ENCODE measurements at regions not wholly inside any gene's neighbourhood (a gene's known extent, or its start where the extent isn't known, plus 50 kb on each side); places are given as distances from the start of the nearest gene placed in this dataset.

DNA sequence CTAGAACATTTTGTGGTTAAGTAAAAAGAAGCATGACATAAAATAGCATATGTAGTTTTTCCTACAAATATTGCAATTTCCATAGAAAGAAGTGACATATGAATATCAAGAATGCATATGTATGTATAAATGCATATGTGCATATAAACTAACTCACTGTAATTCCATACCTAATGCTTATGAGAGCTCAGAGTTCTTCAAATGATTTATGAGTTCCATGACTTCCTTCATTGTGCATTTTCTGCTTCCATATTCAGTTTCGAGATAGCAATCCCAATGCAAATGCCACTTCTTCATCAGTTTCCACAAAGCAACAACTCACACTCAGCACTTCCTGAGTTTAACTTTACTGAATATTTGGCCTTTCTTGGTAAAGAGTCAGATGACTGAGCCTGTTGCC is 1744.3 kb upstream of the MIR17HG start:
- H4K20me1 ChIP-seq (replicated peaks; ENCODE audit: insufficient read depth): no peaks in the 10 kb centered on the region
- peaks cover 5% of the 10 kb centered on the region; the same call in 2 of the 3 replicates for H3K4me1 Mint-ChIP-seq
- TF ChIP-seq CTCF (conservative IDR thresholded peaks at IDR 0.05; ENCODE audit: low read depth in 2 of 2): no peak
- TF ChIP-seq EZH2phosphoT487 (IDR thresholded peaks at IDR 0.05; ENCODE audit: unreplicated experiment): no peak
- no peak overlapping the region for H3K4me3 Mint-ChIP-seq
- no peaks in the 10 kb centered on the region for H3K4me1 ChIP-seq (ENCODE audit: insufficient read depth)
- H3K9me2 ChIP-seq (ENCODE audit: insufficient read depth): peaks cover 11% of the 10 kb centered on the region; the same call in 1 of the 2 replicates
- no peak overlapping the region for H3K27ac Mint-ChIP-seq
- H3K79me2 ChIP-seq (replicated peaks; ENCODE audit: insufficient read depth): no peaks in the 10 kb centered on the region
- no peak overlapping the region for H3K4me3 ChIP-seq
- DNase-seq (ENCODE audit: low spot score) (no peak), ATAC-seq (no peak)
- no peaks in the 10 kb centered on the region for H3F3A ChIP-seq (replicated peaks; ENCODE audit: low read depth)
- no peak overlapping the region for H3K4me2 ChIP-seq
- peaks cover 20% of the 10 kb centered on the region for H3K36me3 Mint-ChIP-seq (ENCODE audit: low read depth)
- H3K27ac ChIP-seq (ENCODE audit: low read depth): no peak overlapping the region
- no peaks in the 10 kb centered on the region for H3K36me3 ChIP-seq (ENCODE audit: insufficient read depth)
- H3K27me3 Mint-ChIP-seq (ENCODE audit: insufficient read depth, low read depth, poor library complexity): no peaks in the 10 kb centered on the region
- no peak overlapping the region for H2AFZ ChIP-seq
- no peaks in the 10 kb centered on the region for H3K27me3 ChIP-seq (ENCODE audit: insufficient read depth)
- H3K9me3 Mint-ChIP-seq: peaks cover 27% of the 10 kb centered on the region

- no peaks in the 10 kb centered on the region for H3F3A ChIP-seq (replicated peaks; ENCODE audit: low read depth)
- H3K4me1 ChIP-seq (ENCODE audit: insufficient read depth): no peaks in the 10 kb centered on the region
- no peaks in the 10 kb centered on the region for H4K20me1 ChIP-seq (replicated peaks; ENCODE audit: insufficient read depth)
- H3K9me3 Mint-ChIP-seq: peaks cover 27% of the 10 kb centered on the region
- no peak overlapping the region for H3K4me3 ChIP-seq
- H3K4me2 ChIP-seq: no peak overlapping the region
- no peak for ATAC-seq
- H2AFZ ChIP-seq: no peak overlapping the region
- H3K27ac ChIP-seq (ENCODE audit: low read depth): no peak overlapping the region
- H3K27me3 Mint-ChIP-seq (ENCODE audit: insufficient read depth, low read depth, poor library complexity): no peaks in the 10 kb centered on the region
- no peak for TF ChIP-seq ZNF114 (CRISPR knock-in tag; IDR thresholded peaks at IDR 0.05)
- TF ChIP-seq EZH2 (IDR thresholded peaks at IDR 0.05; ENCODE audit: low read depth, unreplicated experiment): no peak
- TF ChIP-seq NANOG (IDR thresholded peaks at IDR 0.05; ENCODE audit: borderline replicate concordance): no peak
- peaks cover 6% of the 10 kb centered on the region; the same call in 1 of the 2 replicates for H3K9me2 ChIP-seq (ENCODE audit: insufficient read depth)
- H3K27me3 ChIP-seq (ENCODE audit: insufficient read depth): no peaks in the 10 kb centered on the region
- no peak overlapping the region for H3K4me3 Mint-ChIP-seq
- H3K36me3 Mint-ChIP-seq (ENCODE audit: low read depth): peaks cover 20% of the 10 kb centered on the region
- no peaks in the 10 kb centered on the region for H3K79me2 ChIP-seq (replicated peaks; ENCODE audit: insufficient read depth)
- no peak for DNase-seq (ENCODE audit: low spot score)
- peak overlapping the region; percentile 56; the same call in 1 of the 2 replicates for H3K27ac Mint-ChIP-seq
- no peaks in the 10 kb centered on the region; the same call in 2 of the 3 replicates for H3K4me1 Mint-ChIP-seq
- H3K36me3 ChIP-seq (ENCODE audit: insufficient read depth): no peaks in the 10 kb centered on the region
Observed at GRCh38 chr13:89609318-89609717, 1738.2 kb upstream of the MIR17HG start.

GRCh38 chr13:89610331-89610730 is 1737.2 kb upstream of the MIR17HG start:
- peaks cover 6% of the 10 kb centered on the region; the same call in 1 of the 2 replicates for H3K9me2 ChIP-seq (ENCODE audit: insufficient read depth)
- H3K79me2 ChIP-seq (replicated peaks; ENCODE audit: insufficient read depth): no peaks in the 10 kb centered on the region
- no peaks in the 10 kb centered on the region for H3K27me3 Mint-ChIP-seq (ENCODE audit: insufficient read depth, low read depth, poor library complexity)
- H4K20me1 ChIP-seq (replicated peaks; ENCODE audit: insufficient read depth): no peaks in the 10 kb centered on the region
- H3K4me3 Mint-ChIP-seq: no peak overlapping the region
- peaks cover 18% of the 10 kb centered on the region for H3K36me3 Mint-ChIP-seq (ENCODE audit: low read depth)
- H3K9me3 Mint-ChIP-seq: peaks cover 25% of the 10 kb centered on the region
- peak overlapping the region; percentile 53; the same call in 1 of the 2 replicates for H2AFZ ChIP-seq
- no peaks in the 10 kb centered on the region for H3F3A ChIP-seq (replicated peaks; ENCODE audit: low read depth)
- H3K27ac Mint-ChIP-seq: no peak overlapping the region
- H3K4me2 ChIP-seq: no peak overlapping the region
- ATAC-seq (no peak), DNase-seq (ENCODE audit: low spot score) (no peak)
- no peak overlapping the region for H3K27ac ChIP-seq (ENCODE audit: low read depth)
- no peaks in the 10 kb centered on the region for H3K4me1 ChIP-seq (ENCODE audit: insufficient read depth)
- H3K4me3 ChIP-seq: no peak overlapping the region
- H3K4me1 Mint-ChIP-seq: no peaks in the 10 kb centered on the region; the same call in 2 of the 3 replicates
- no peaks in the 10 kb centered on the region for H3K36me3 ChIP-seq (ENCODE audit: insufficient read depth)
- H3K27me3 ChIP-seq (ENCODE audit: insufficient read depth): no peaks in the 10 kb centered on the region
- TF ChIP-seq, protein P1, sequence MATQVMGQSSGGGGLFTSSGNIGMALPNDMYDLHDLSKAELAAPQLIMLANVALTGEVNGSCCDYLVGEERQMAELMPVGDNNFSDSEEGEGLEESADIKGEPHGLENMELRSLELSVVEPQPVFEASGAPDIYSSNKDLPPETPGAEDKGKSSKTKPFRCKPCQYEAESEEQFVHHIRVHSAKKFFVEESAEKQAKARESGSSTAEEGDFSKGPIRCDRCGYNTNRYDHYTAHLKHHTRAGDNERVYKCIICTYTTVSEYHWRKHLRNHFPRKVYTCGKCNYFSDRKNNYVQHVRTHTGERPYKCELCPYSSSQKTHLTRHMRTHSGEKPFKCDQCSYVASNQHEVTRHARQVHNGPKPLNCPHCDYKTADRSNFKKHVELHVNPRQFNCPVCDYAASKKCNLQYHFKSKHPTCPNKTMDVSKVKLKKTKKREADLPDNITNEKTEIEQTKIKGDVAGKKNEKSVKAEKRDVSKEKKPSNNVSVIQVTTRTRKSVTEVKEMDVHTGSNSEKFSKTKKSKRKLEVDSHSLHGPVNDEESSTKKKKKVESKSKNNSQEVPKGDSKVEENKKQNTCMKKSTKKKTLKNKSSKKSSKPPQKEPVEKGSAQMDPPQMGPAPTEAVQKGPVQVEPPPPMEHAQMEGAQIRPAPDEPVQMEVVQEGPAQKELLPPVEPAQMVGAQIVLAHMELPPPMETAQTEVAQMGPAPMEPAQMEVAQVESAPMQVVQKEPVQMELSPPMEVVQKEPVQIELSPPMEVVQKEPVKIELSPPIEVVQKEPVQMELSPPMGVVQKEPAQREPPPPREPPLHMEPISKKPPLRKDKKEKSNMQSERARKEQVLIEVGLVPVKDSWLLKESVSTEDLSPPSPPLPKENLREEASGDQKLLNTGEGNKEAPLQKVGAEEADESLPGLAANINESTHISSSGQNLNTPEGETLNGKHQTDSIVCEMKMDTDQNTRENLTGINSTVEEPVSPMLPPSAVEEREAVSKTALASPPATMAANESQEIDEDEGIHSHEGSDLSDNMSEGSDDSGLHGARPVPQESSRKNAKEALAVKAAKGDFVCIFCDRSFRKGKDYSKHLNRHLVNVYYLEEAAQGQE (IDR thresholded peaks at IDR 0.05; ENCODE audit: unreplicated experiment): no peak
- TF ChIP-seq NANOG (IDR thresholded peaks at IDR 0.05; ENCODE audit: borderline replicate concordance) (no peak), ZNF331 (CRISPR knock-in tag; IDR thresholded peaks at IDR 0.05; ENCODE audit: low read depth) (no peak), STAT1 (IDR thresholded peaks at IDR 0.05; ENCODE audit: unreplicated experiment) (no peak)

Measured in GM23338 (cell line).